GM20000 (cell line): ENCODE measurements at regions not wholly inside any gene's neighbourhood (a gene's known extent, or its start where the extent isn't known, plus 50 kb on each side); places are given as distances from the start of the nearest gene placed in this dataset.

Source experiments
- DNase-seq: peaks from one replicate; pipeline ENCODE4 v3.0.0; 2012; ENCODE audit warnings: low spot score
- TF ChIP-seq, protein P1 (sequence below): IDR thresholded peaks from 2 replicates; pipeline ENCODE4 v1.5.1; 2012; ENCODE audit warnings: mild to moderate bottlenecking, control low read depth; ENCODE audit errors: extremely low read depth, missing control alignments

DNA sequence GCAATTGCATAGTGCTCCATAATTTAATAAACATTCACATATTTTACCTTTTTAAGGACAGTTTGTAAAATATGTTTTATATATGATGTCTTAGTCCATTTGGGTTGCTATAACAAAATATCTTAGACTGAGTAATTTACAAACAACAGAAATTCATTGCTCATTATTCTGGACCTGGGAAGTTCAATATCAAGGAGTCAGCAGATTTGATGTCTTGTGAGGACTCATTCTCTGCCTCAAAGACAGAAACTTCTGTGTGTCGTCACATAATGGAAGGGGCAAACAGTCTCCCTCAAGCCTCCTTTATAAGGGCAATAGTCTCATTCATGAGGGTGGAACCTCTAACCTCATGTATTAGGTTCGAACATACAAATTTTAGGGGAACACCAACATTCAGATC is 455.9 kb downstream of the TAF11L14 start:
- TF ChIP-seq, protein P1, sequence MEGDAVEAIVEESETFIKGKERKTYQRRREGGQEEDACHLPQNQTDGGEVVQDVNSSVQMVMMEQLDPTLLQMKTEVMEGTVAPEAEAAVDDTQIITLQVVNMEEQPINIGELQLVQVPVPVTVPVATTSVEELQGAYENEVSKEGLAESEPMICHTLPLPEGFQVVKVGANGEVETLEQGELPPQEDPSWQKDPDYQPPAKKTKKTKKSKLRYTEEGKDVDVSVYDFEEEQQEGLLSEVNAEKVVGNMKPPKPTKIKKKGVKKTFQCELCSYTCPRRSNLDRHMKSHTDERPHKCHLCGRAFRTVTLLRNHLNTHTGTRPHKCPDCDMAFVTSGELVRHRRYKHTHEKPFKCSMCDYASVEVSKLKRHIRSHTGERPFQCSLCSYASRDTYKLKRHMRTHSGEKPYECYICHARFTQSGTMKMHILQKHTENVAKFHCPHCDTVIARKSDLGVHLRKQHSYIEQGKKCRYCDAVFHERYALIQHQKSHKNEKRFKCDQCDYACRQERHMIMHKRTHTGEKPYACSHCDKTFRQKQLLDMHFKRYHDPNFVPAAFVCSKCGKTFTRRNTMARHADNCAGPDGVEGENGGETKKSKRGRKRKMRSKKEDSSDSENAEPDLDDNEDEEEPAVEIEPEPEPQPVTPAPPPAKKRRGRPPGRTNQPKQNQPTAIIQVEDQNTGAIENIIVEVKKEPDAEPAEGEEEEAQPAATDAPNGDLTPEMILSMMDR, result no peak
- DNase-seq, result no peak

DNA sequence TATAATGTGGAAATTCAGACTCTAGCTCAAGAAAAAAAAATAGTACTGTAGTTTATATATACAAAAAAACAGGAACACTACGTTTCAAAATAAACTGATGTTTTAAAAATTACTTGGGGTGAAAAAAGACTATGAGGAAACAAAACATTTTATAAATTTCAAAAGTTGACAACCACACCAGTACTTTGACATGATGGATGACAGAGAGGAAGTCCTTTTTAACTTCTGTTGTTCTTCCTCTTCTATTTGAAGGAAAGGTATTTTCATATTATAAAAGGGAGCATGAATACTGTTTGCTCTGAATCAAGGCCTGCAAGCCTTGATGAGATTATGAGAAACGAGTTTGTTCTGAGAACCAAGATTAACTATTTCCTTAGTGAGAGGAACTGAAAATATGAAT is 456.9 kb downstream of the TAF11L14 start:
- TF ChIP-seq, protein P1, result no peak
- no peak for DNase-seq

DNA sequence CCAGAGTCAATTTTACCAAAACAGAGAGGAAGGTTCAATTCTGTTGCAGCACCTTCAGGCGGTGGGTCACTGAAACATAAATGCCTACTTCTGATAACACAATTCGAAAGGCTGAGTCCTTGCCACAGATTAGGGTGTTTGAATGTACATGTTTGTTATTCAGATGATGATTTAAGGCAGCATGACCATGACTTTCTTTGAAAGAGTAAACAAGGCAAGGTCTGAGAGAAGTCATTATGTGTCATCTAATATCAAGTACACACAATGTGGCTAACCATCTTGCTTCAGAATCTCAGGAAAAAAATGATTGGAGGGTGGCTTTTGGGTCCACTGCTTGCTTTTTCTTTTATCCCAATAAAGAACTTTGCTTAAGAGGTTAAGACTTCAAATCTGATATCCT is 457.5 kb downstream of the TAF11L14 start:
- no peak for DNase-seq
- TF ChIP-seq, protein P1, result no peak

DNA sequence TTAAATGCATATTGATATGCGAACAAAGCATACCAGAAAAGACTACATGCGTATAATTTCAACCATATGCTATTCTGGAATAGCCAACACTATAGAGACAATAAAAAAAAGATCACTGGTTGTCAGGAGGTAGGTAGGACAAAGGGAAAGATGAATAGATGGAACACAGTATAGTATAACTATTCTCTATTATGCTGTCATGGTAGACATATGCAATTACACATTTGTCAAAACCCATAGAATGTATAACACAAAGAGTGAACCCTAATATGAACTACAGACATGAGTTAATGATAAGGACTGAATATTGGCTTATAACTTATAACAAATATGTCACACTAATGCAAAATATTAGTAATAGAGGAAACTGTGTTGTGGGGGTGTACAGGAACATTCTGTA is 460.8 kb downstream of the TAF11L14 start:
- TF ChIP-seq, protein P1, result no peak
- DNase-seq, result no peak

DNA sequence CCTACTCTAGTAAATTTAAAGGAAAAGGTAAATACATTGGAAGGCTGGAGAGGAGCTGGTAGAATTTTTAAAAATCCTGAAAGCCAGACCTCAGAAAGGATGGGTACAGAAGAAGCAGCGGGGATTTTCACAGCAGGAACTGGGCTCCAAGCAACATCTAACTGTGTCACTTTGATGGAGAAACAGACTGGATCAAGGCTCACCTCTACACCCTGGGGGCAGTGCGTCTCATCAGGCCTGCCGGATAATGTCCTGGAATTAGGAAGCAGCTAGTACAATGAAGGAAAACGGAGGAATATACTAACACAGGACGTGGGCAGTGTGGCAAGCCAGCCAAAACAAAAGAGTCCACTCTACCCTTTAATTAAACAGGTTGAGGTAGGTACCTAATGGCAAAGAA is 463.6 kb downstream of the TAF11L14 start:
- TF ChIP-seq, protein P1, result no peak

DNA sequence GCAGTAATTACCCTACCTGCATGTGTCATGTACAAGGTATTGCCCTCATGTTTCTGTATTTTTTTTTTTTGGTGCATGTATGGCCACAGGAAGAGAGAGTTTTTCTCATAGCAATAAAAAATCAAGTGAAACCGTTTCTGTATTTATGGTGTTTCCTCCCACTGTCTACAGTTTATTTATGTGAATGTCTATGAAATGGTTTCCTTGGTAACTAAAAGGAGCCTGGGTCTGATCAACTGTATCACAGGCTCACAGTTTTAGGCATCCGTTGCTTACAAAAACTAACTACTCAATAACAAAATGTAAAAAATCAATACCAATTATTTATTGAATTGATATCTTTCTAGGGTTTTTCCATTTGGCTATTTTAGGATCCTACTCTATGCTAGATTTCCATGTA is 464.4 kb downstream of the TAF11L14 start:
- DNase-seq, result no peak
- TF ChIP-seq, protein P1, result no peak

More for the DNA sequence above, 463.6 kb downstream of the TAF11L14 start:
- DNase-seq, result no peak

DNA sequence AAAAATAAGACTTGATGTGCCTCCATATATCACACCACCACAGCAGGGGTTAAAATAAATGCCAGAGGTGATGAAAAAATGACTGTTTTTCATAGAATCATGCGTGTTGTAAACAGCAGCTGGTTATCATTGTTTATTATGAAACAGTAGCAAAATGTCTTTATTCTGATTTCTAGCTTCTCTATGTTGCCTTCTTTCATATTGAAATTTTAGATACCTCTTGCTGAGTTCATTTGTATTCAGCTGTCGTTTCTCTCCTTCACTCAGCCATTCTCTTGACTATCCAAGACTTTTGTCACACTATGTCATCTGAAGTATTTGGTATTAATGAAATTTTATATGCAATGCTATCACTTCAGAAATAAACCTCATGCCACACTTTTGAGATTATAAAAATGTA is 465.0 kb downstream of the TAF11L14 start:
- TF ChIP-seq, protein P1, result no peak
- no peak for DNase-seq

DNA sequence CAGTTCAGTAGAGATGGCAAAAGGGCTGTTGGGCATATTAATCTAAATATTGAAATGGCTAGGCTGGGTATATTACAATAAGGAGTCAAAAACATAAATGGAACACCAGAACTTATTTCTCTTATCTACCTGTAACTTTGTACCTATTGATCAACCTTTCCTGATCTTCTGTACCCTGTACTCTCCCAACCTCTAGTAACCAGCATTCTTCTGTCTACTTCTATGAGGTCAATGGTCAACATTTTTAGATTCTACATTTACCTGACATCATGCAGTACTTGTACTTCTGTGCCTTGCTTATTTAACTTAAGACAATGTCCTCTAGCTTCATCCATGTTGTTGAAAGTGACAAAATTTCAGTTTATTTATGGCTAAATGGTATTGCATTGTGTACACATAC is 467.3 kb downstream of the TAF11L14 start:
- TF ChIP-seq, protein P1, result no peak
- DNase-seq, result no peak
